Adrenal gland (tissue), 9 donors: ENCODE measurements at regions not wholly inside any gene's neighbourhood (a gene's known extent, or its start where the extent isn't known, plus 50 kb on each side); places are given as distances from the start of the nearest gene placed in this dataset.

ENCODE experiments used
- DNase-seq, 7 donors: peaks; one replicate each; pipeline ENCODE4 v3.0.0-alpha.2; 2019 to 2020
- H3K27ac ChIP-seq, 5 donors: fragments of 200-600 bp; sonication (generic) in 4 of 5; 1 replicate in 3 of 5; 2 replicates in 2 of 5; pipeline versions ENCODE4 v1.5.1 to v1.8.0; 2016 to 2020; ENCODE audit warnings: mild to moderate bottlenecking in 1 of 5
- H3K27me3 ChIP-seq: fragments of 200-600 bp; 2 replicates; pipeline ENCODE4 v1.8.0; 2021
- H3K36me3 ChIP-seq, 2 donors: fragments of 200-600 bp; replicated peaks in 1 of 2; 1 replicate in 1 of 2; 2 replicates in 1 of 2; pipeline versions ENCODE4 v1.5.1 to v1.8.0; 2018 to 2022
- H3K4me1 ChIP-seq, 2 donors: fragments of 200-600 bp; replicated peaks in 1 of 2; 1 replicate in 1 of 2; 2 replicates in 1 of 2; pipeline versions ENCODE4 v1.5.1 to v1.8.0; 2018 to 2021
- H3K4me3 ChIP-seq, 4 donors: fragments of 200-600 bp; sonication (generic) in 3 of 4; one replicate each; pipeline ENCODE4 v1.5.1; 2016 to 2018
- H3K9me3 ChIP-seq, 3 donors: fragments of 200-600 bp; sonication (generic) in 1 of 3; replicated peaks in 1 of 3; 1 replicate in 2 of 3; 2 replicates in 1 of 3; pipeline versions ENCODE4 v1.5.1 to v1.8.0; 2016 to 2021
- CTCF ChIP-seq, 6 experiments: fragments of 450-650 bp in 4 of 6; fragments of 200-600 bp in 2 of 6; sonication (generic) in 1 of 6; IDR thresholded peaks; 1 replicate in 5 of 6; 2 replicates in 1 of 6; pipeline versions ENCODE4 v1.5.1 to v1.8.0; 2016 to 2021; ENCODE audit warnings: antibody characterized with exemption in 6 of 6, mild to moderate bottlenecking in 2 of 6, moderate library complexity in 1 of 6
- POLR2A ChIP-seq, 2 donors: fragments of 450-650 bp; IDR thresholded peaks; one replicate each; pipeline ENCODE4 v1.6.1; 2017; ENCODE audit warnings: antibody characterized with exemption in 2 of 2, mild to moderate bottlenecking in 2 of 2, moderate library complexity in 1 of 2
- WGBS, 4 donors: extraction: QIAGEN DNeasy Blood & Tissue Kit in 2 of 4; methylation state at CpG; one replicate each; pipeline versions ENCODE4 v1.1.5 to v1.1.7; 2013 to 2017; 5-methylcytosine and 5-hydroxymethylcytosine counted together
- intact Hi-C, 2 donors: fragments of 100-400 bp; cut with DNase I; formaldehyde crosslinking; loops; one replicate each; pipeline versions ENCODE4 v1.14.1 to v1.15.0; 2022 to 2023
- donor health status: healthy with polysubstance abuse.
- donor health status: Bipolar disorder and iron deficiency.
- donor health status: DM: yes; HTN: yes; CAD: no.
- donor health status: DM: no; HTN: no; CAD: no.
- donor health status: DM: no; HTN: no; CAD: no.

DNA sequence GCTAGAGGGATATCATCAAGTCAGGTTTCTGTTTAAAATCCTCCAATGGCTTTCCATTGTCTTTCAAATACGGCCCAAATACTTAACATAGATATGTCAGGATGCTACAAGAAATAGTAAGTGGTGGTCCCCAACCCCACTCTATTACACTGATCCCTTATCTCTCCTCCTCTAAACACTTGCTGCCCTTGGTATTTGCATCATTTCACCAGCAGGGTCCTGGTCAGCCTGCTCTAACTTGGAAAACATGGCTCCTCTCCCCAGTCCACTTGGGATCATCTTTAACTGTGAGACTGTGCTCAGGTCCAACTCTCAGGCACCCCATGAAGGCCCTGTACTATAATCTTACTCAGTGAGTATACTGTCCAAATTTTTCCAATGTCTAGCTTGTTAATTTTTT is 53.8 kb upstream of the GSAP start:
- no peaks in the 10 kb centered on the region for H3K4me1 ChIP-seq
- TF ChIP-seq POLR2A (IDR thresholded peaks at IDR 0.05): no peak
- no peak for TF ChIP-seq CTCF (IDR thresholded peaks at IDR 0.05)
- WGBS, 4 donors: 81 to 94% (median 90%) methylated on average over 1 of the region's 1 CpG
- H3K4me3 ChIP-seq: no peak overlapping the region
- no peaks in the 10 kb centered on the region for H3K9me3 ChIP-seq
- H3K36me3 ChIP-seq: no peaks in the 10 kb centered on the region
- DNase-seq: no peak
- no peaks in the 10 kb centered on the region for H3K27me3 ChIP-seq
- H3K27ac ChIP-seq: no peak overlapping the region
- intact Hi-C loops: no loop called here

DNA sequence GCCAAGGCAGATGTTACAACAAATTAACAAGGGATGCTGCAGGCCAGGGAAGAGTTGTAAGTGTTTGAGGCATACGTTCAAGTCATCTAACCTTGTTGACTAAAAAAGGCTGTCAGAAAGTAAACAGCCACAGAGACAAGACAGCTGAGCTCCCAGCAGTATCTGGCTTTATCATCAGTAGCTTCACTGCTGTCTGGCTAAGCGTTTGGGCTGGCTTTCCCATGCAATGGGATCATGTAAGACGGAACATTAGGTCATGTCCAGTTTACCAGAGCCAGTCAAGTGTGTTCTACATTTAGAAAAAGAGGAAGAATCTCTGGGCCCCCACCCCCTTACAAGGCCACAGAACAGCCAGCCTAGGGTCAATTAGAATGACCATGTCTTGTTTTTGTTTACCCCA is 51.3 kb upstream of the GSAP start:
- 43 to 53% (median 52%) methylated on average over 3 of the region's 3 CpGs for WGBS, 4 donors
- H3K36me3 ChIP-seq: no peaks in the 10 kb centered on the region
- H3K4me3 ChIP-seq: no peak overlapping the region
- H3K4me1 ChIP-seq: no peaks in the 10 kb centered on the region
- no peaks in the 10 kb centered on the region for H3K9me3 ChIP-seq
- intact Hi-C loops: no loop called here
- TF ChIP-seq POLR2A (IDR thresholded peaks at IDR 0.05) (no peak), CTCF (IDR thresholded peaks at IDR 0.05) (no peak)
- peak; percentile 25 to 84 (median 56) for DNase-seq
- H3K27me3 ChIP-seq: no peaks in the 10 kb centered on the region
- peak overlapping the region in 1 of 5 donors; percentile 56 for H3K27ac ChIP-seq

GRCh38 chr7:77466450-77466849 is 50.3 kb upstream of the GSAP start:
- Histone ChIP-seq H3K36me3 (no peaks in the 10 kb centered on the region), H3K27ac (peak overlapping the region in 1 of 5 donors; percentile 56), H3K4me1 (no peaks in the 10 kb centered on the region), H3K27me3 (no peaks in the 10 kb centered on the region), H3K4me3 (no peak overlapping the region), H3K9me3 (no peaks in the 10 kb centered on the region)
- no peak for DNase-seq
- no peak for TF ChIP-seq POLR2A (IDR thresholded peaks at IDR 0.05)
- no peak for TF ChIP-seq CTCF (IDR thresholded peaks at IDR 0.05)
- 74 to 100% (median 90%) methylated on average over 1 of the region's 1 CpG for WGBS, 4 donors
- intact Hi-C loops: no loop called here
